Dendritic cell treated with granulocyte-macrophage colony-stimulating factor and Interleukin-4, amounts not matched to agents 40 ng/mL and 50 ng/mL, for 4 days (primary cell): ENCODE measurements at regions not wholly inside any gene's neighbourhood (a gene's known extent, or its start where the extent isn't known, plus 50 kb on each side); places are given as distances from the start of the nearest gene placed in this dataset.
"Not testable (repeated sequence)": the region's sequence is repeated elsewhere in the genome, so short reads cannot be mapped to it uniquely, and the experiment has no call there.

Experiments
- H3K27ac Mint-ChIP-seq: one replicate; pipeline ENCODE4 v1.8.0; 2022; ENCODE audit warnings: mild to moderate bottlenecking, mixed read lengths
- H3K27me3 Mint-ChIP-seq: one replicate; pipeline ENCODE4 v1.8.0; 2022; ENCODE audit warnings: mild to moderate bottlenecking, mixed read lengths
- H3K36me3 Mint-ChIP-seq: one replicate; pipeline ENCODE4 v1.8.0; 2022; ENCODE audit warnings: low read depth, mixed read lengths
- H3K4me1 Mint-ChIP-seq: one replicate; pipeline ENCODE4 v1.8.0; 2022; ENCODE audit warnings: low read depth, mixed read lengths
- H3K4me3 Mint-ChIP-seq: one replicate; pipeline ENCODE4 v1.8.0; 2022; ENCODE audit warnings: mild to moderate bottlenecking, moderate library complexity, mixed read lengths
- H3K9me3 Mint-ChIP-seq: one replicate; pipeline ENCODE4 v1.8.0; 2022; ENCODE audit warnings: mixed read lengths
- intact Hi-C: fragments of 100-400 bp; cut with micrococcal nuclease; formaldehyde crosslinking; loops from one replicate; pipeline ENCODE4 v1.15.0; 2022

DNA sequence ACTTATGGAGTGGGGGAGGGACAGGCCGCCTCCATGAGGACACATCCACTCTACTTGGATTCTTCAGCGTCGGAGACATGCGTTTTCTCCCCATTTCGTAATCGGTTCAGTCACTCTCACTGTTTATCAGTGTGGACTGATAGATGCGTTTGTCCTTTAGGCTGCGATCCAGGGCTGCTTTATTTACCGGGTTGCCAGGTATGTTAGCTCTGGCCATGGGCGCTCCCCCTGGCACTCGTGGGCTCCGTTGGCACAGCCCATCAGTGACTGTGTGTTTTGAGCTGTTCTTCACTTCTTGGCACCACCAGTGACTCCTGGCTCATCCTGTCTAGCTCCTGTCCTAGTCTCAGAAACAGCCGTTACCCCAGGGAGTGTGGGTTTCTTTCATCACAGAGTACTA is 1203.3 kb downstream of the BRD1 start:
- Mint-ChIP-seq H3K9me3 (no peaks in the 10 kb centered on the region), H3K4me3 (no peak overlapping the region), H3K27me3 (no peaks in the 10 kb centered on the region), H3K4me1 (no peaks in the 10 kb centered on the region), H3K27ac (no peak overlapping the region), H3K36me3 (no peaks in the 10 kb centered on the region)
- intact Hi-C loops = no loop called here

GRCh38 chr22:48622891-48623545 is 1204.7 kb downstream of the BRD1 start:
- Mint-ChIP-seq H3K4me3 (no peak overlapping the region), H3K9me3 (no peaks in the 10 kb centered on the region)
- intact Hi-C loops = no loop called here

DNA sequence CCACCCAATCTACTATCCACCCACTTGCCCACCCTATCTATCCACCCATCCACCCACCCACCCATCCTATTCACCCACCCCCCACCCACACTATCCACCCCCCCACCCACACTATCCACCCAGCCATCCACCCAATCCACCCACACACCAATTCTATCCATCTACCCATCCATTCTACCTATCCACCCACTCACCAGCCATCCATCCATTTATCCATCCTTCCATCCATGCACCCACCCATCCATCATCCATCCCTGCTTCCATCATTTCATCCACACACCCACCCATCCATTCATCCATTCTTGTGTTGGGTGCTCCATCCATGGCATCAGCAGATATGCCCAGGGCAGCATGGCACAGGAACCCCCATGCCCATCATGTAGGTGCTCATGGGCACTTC is 1206.6 kb downstream of the BRD1 start:
- H3K9me3 Mint-ChIP-seq = no peaks in the 10 kb centered on the region
- intact Hi-C loops = no loop called here
- H3K27me3 Mint-ChIP-seq = no peaks in the 10 kb centered on the region
- no peak overlapping the region for H3K27ac Mint-ChIP-seq
- no peaks in the 10 kb centered on the region for H3K4me1 Mint-ChIP-seq
- H3K36me3 Mint-ChIP-seq = no peaks in the 10 kb centered on the region
- H3K4me3 Mint-ChIP-seq = no peak overlapping the region

More at GRCh38 chr22:48622891-48623545, 1204.7 kb downstream of the BRD1 start:
- Mint-ChIP-seq H3K27me3 (no peaks in the 10 kb centered on the region), H3K36me3 (no peaks in the 10 kb centered on the region), H3K27ac (no peak overlapping the region), H3K4me1 (no peaks in the 10 kb centered on the region)

GRCh38 chr22:48620460-48620859 is 1207.2 kb downstream of the BRD1 start:
- H3K27ac Mint-ChIP-seq, H3K4me3 Mint-ChIP-seq, H3K27me3 Mint-ChIP-seq, intact Hi-C loops, H3K36me3 Mint-ChIP-seq, H3K4me1 Mint-ChIP-seq, H3K9me3 Mint-ChIP-seq: not testable (repeated sequence)

DNA sequence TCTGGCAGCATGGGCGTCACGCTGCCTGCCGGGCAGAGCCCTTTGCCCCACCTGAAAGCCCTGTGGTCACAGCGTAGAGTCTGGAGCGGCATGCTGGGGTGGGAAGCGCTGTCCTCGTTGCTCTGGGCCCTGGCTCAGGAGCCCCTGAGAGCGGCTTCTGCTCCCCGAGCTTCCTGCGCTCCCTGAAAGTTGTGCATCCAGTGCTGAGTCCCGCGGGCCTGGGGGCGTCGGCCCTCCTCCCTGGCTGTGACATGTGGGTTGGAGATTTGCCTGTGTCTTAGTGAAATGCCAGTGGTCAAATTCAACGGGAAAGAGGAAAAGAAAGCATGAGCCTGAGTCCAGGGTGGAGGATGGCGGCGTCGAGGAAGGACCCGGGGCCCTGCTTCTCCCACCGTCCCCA is 1208.0 kb downstream of the BRD1 start:
- no peak overlapping the region for H3K4me3 Mint-ChIP-seq

DNA sequence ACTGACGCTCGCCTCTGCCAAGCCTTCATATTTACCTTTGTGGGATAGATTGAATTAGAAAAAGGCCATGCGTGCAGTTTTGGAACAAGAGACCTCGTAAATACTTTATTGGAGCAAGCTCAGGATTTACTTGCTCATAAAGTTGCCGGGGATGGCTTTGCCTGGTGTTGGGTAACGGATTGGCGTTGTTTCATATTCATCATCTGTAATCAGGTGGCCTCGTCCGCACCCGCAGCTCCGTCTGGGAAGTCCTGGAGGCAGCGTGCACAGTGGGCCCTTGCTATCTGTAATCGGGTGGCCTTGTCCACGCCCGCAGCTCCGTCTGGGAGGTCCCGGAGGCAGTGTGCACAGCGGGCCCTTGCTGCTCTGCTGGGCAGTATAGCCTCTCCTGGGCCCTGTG is 1209.3 kb downstream of the BRD1 start:
- H3K36me3 Mint-ChIP-seq = no peaks in the 10 kb centered on the region
- no peaks in the 10 kb centered on the region for H3K4me1 Mint-ChIP-seq
- H3K4me3 Mint-ChIP-seq = no peak overlapping the region
- intact Hi-C loops = no loop called here
- no peaks in the 10 kb centered on the region for H3K27me3 Mint-ChIP-seq
- H3K9me3 Mint-ChIP-seq = no peaks in the 10 kb centered on the region
- no peak overlapping the region for H3K27ac Mint-ChIP-seq

More for the DNA sequence above, 1208.0 kb downstream of the BRD1 start:
- Mint-ChIP-seq H3K36me3 (no peaks in the 10 kb centered on the region), H3K27ac (no peak overlapping the region), H3K27me3 (no peaks in the 10 kb centered on the region), H3K9me3 (no peaks in the 10 kb centered on the region), H3K4me1 (no peaks in the 10 kb centered on the region)
- intact Hi-C loops = no loop called here

GRCh38 chr22:48616656-48617055 is 1211.0 kb downstream of the BRD1 start:
- H3K36me3 Mint-ChIP-seq = no peaks in the 10 kb centered on the region

GRCh38 chr22:48615171-48616008 is 1212.3 kb downstream of the BRD1 start:
- Mint-ChIP-seq H3K4me1 (no peaks in the 10 kb centered on the region), H3K36me3 (no peaks in the 10 kb centered on the region), H3K9me3 (no peaks in the 10 kb centered on the region), H3K4me3 (no peak overlapping the region), H3K27me3 (no peaks in the 10 kb centered on the region), H3K27ac (no peak overlapping the region)
- intact Hi-C loops = no loop called here

More at GRCh38 chr22:48616656-48617055, 1211.0 kb downstream of the BRD1 start:
- Mint-ChIP-seq H3K27me3 (no peaks in the 10 kb centered on the region), H3K4me3 (no peak overlapping the region), H3K4me1 (no peaks in the 10 kb centered on the region), H3K9me3 (no peaks in the 10 kb centered on the region), H3K27ac (no peak overlapping the region)
- intact Hi-C loops = no loop called here

GRCh38 chr22:48613566-48614200 is 1214.0 kb downstream of the BRD1 start:
- intact Hi-C loops = no loop called here
- H3K27ac Mint-ChIP-seq = no peak overlapping the region
- no peaks in the 10 kb centered on the region for H3K4me1 Mint-ChIP-seq
- H3K36me3 Mint-ChIP-seq = no peaks in the 10 kb centered on the region
- H3K4me3 Mint-ChIP-seq = no peak overlapping the region
- no peaks in the 10 kb centered on the region for H3K9me3 Mint-ChIP-seq
- no peaks in the 10 kb centered on the region for H3K27me3 Mint-ChIP-seq

DNA sequence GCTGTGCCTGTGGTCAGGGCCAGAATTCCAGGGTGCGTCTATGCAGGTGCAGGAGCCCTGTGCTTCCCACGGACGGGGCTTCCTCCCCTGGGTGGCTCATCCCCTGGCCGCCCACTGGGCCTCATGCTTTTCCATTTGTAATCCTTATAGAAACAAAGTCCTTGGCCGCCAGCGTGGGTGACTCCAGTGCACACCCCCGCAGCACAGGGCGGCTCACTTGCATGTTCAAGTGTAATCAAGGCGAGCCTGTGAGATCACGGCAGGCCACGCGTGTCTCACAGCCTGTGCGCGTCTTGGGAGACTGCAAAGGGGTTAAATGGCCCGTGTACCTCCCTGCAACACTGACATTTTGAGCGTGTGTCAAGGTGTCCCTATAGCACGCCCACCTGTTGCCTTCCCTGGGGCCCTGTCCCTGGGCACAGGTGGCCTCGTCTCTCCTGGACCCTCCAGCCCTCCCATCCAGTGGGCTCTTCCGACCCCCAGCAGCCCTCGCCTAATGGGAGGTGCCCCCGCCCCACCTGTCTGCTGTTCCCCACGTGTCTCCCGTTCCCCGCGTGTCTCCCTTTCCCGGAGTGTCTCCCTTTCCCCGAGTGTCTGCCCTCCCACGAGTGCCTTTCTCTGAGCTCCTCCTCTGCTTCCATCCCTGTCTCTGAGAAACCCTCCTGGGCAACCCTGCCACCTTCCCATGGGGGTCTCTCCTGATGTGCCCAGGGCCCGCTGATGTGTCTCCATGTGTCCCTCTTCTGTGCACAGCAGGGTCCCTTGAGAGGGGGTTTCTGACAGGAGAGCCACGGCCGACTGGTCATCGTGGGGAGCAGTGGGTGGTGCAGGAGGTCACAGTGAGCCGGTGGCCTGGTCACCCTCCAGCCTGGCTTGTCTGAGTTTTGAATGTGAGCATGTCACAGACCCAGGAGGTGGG is 1215.3 kb downstream of the BRD1 start:
- intact Hi-C loops = no loop called here
- Mint-ChIP-seq H3K4me1 (no peaks in the 10 kb centered on the region), H3K27ac (no peak overlapping the region), H3K27me3 (no peaks in the 10 kb centered on the region), H3K9me3 (no peaks in the 10 kb centered on the region), H3K4me3 (no peak overlapping the region), H3K36me3 (no peaks in the 10 kb centered on the region)

- no peak overlapping the region for H3K4me3 Mint-ChIP-seq
- H3K4me1 Mint-ChIP-seq = no peaks in the 10 kb centered on the region
- no peak overlapping the region for H3K27ac Mint-ChIP-seq
- H3K27me3 Mint-ChIP-seq = no peaks in the 10 kb centered on the region
- H3K9me3 Mint-ChIP-seq = peaks cover 12% of the 10 kb centered on the region
- intact Hi-C loops = no loop called here
- no peaks in the 10 kb centered on the region for H3K36me3 Mint-ChIP-seq
These were observed 1218.3 kb downstream of the BRD1 start for GRCh38 chr22:48609279-48609865.

- intact Hi-C loops = no loop called here
- Mint-ChIP-seq H3K4me1 (no peaks in the 10 kb centered on the region), H3K4me3 (no peak overlapping the region), H3K27me3 (no peaks in the 10 kb centered on the region), H3K9me3 (peaks cover 12% of the 10 kb centered on the region), H3K27ac (no peak overlapping the region), H3K36me3 (no peaks in the 10 kb centered on the region)
These were observed 1219.6 kb downstream of the BRD1 start for GRCh38 chr22:48607901-48608662.
